SK-N-SH treated with all-trans-retinoic acid at 6 μM for 48 hours (cell line): ENCODE measurements at regions not wholly inside any gene's neighbourhood (a gene's known extent, or its start where the extent isn't known, plus 50 kb on each side); places are given as distances from the start of the nearest gene placed in this dataset.

ENCODE experiments used
- ARNTL ChIP-seq: fragments of 450-650 bp; formaldehyde crosslinking; IDR thresholded peaks from 2 replicates; pipeline ENCODE4 v1.5.0; 2020; ENCODE audit warnings: low read depth, mild to moderate bottlenecking, moderate library complexity, borderline replicate concordance
- CSDC2 ChIP-seq: fragments of 250-450 bp; sonication (Bioruptor Pico); IDR thresholded peaks from 2 replicates; pipeline ENCODE4 v1.5.0; 2020; ENCODE audit warnings: mild to moderate bottlenecking, moderate library complexity
- ESRRG ChIP-seq: fragments of 250-450 bp; sonication (Bioruptor Pico); IDR thresholded peaks from 2 replicates; pipeline ENCODE4 v1.6.1; 2021; ENCODE audit warnings: mild to moderate bottlenecking
- ISL1 ChIP-seq: fragments of 250-450 bp; sonication (Bioruptor Pico); IDR thresholded peaks from 2 replicates; pipeline ENCODE4 v2.1.2; 2022; ENCODE audit warnings: mild to moderate bottlenecking, moderate library complexity
- RARB ChIP-seq: fragments of 250-450 bp; sonication (Bioruptor Pico); IDR thresholded peaks from 2 replicates; pipeline ENCODE4 v1.8.0; 2021; ENCODE audit warnings: mild to moderate bottlenecking, moderate library complexity
- SNAI2 ChIP-seq: fragments of 250-450 bp; sonication (Bioruptor Pico); IDR thresholded peaks from 2 replicates; pipeline ENCODE4 v1.5.0; 2020; ENCODE audit warnings: mild to moderate bottlenecking, moderate library complexity
- TF ChIP-seq, protein P1 (sequence below): fragments of 250-450 bp; sonication (Bioruptor Pico); IDR thresholded peaks from 2 replicates; pipeline ENCODE4 v1.8.0; 2020; ENCODE audit warnings: mild to moderate bottlenecking, moderate library complexity, borderline replicate concordance

DNA sequence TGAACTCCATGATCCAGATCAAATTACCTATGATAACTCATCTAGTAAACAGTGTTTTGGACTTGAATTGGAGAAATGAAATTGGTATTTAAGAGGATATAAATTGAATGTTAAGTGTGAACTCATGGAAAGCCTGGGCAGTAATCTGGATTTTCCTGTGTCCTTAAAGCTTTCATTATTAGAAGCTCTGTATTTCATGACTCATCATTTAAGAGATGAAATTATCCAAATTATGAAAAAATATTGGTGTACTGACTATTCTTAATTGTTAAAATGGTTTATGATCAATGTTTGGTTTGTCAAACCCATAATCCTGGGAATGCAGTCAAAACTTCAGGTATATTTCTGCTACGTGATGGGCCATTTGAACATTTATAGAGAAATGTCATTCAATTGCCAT, 332.2 kb upstream of the ST6GAL2 start:
- TF ChIP-seq ISL1 (CRISPR knock-in tag) = no peak
- TF ChIP-seq, protein P1, sequence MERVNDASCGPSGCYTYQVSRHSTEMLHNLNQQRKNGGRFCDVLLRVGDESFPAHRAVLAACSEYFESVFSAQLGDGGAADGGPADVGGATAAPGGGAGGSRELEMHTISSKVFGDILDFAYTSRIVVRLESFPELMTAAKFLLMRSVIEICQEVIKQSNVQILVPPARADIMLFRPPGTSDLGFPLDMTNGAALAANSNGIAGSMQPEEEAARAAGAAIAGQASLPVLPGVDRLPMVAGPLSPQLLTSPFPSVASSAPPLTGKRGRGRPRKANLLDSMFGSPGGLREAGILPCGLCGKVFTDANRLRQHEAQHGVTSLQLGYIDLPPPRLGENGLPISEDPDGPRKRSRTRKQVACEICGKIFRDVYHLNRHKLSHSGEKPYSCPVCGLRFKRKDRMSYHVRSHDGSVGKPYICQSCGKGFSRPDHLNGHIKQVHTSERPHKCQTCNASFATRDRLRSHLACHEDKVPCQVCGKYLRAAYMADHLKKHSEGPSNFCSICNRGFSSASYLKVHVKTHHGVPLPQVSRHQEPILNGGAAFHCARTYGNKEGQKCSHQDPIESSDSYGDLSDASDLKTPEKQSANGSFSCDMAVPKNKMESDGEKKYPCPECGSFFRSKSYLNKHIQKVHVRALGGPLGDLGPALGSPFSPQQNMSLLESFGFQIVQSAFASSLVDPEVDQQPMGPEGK (CRISPR knock-in tag) = no peak
- no peak for TF ChIP-seq SNAI2 (CRISPR knock-in tag)
- TF ChIP-seq RARB (CRISPR knock-in tag) = no peak
- TF ChIP-seq CSDC2 (CRISPR knock-in tag) = no peak
- TF ChIP-seq ESRRG (CRISPR knock-in tag) = no peak
- no peak for TF ChIP-seq ARNTL (CRISPR knock-in tag)
